Heart right ventricle (tissue), 16 donors: ENCODE measurements at regions not wholly inside any gene's neighbourhood (a gene's known extent, or its start where the extent isn't known, plus 50 kb on each side); places are given as distances from the start of the nearest gene placed in this dataset.

Source experiments
- ATAC-seq, 8 donors: fragments of 200-7000 bp; cut with Tn5 transposase; one replicate each; pipeline ENCODE4 v1.9.1; 2020; ENCODE audit warnings: mild to moderate bottlenecking in 8 of 8, moderate library complexity in 8 of 8, moderate number of reproducible peaks in 1 of 8
- DNase-seq, 2 donors: peaks; one replicate each; pipeline ENCODE4 v3.0.0-alpha.2; 2020
- H3K27ac ChIP-seq, 10 donors: fragments of 200-600 bp; sonication (generic) in 2 of 10; one replicate each; pipeline versions ENCODE4 v1.5.0 to v1.8.0; 2020 to 2022; ENCODE audit warnings: mild to moderate bottlenecking in 3 of 10
- H3K27me3 ChIP-seq, 7 donors: fragments of 200-600 bp; one replicate each; pipeline ENCODE4 v1.8.0; 2021 to 2022; ENCODE audit warnings: mild to moderate bottlenecking in 2 of 7
- H3K36me3 ChIP-seq, 9 donors: fragments of 200-600 bp; sonication (generic) in 1 of 9; one replicate each; pipeline versions ENCODE4 v1.5.0 to v1.8.0; 2020 to 2022; ENCODE audit warnings: mild to moderate bottlenecking in 2 of 9
- H3K4me1 ChIP-seq, 9 donors: fragments of 200-600 bp; sonication (generic) in 1 of 9; one replicate each; pipeline versions ENCODE4 v1.5.0 to v1.8.0; 2020 to 2022; ENCODE audit warnings: mild to moderate bottlenecking in 4 of 9
- H3K4me3 ChIP-seq, 10 donors: fragments of 200-600 bp; sonication (generic) in 2 of 10; one replicate each; pipeline versions ENCODE4 v1.5.0 to v1.8.0; 2020 to 2022; ENCODE audit warnings: mild to moderate bottlenecking in 7 of 10, moderate library complexity in 2 of 10
- H3K9me3 ChIP-seq, 11 donors: fragments of 200-600 bp in 10 of 11; sonication (generic) in 2 of 11; one replicate each; pipeline versions ENCODE4 v1.5.0 to v1.8.0; 2013 to 2022; ENCODE audit warnings: mild to moderate bottlenecking in 2 of 11, control low read depth in 1 of 11, moderate library complexity in 1 of 11
- CTCF ChIP-seq, 9 donors: fragments of 200-600 bp; sonication (generic) in 2 of 9; IDR thresholded peaks; one replicate each; pipeline versions ENCODE4 v1.5.0 to v1.8.0; 2021 to 2022; ENCODE audit warnings: antibody characterized with exemption in 9 of 9, mild to moderate bottlenecking in 5 of 9, moderate library complexity in 1 of 9
- WGBS, 2 donors: extraction: QIAGEN DNeasy Blood & Tissue Kit; methylation state at CpG; one replicate each; pipeline ENCODE4 v1.1.7; 2013; ENCODE audit warnings: inconsistent platforms in 1 of 2; 5-methylcytosine and 5-hydroxymethylcytosine counted together
- intact Hi-C, 10 donors: fragments of 100-400 bp; cut with DNase I; formaldehyde crosslinking; loops; one replicate each; pipeline versions ENCODE4 v1.11.1 to v1.14.2; 2022
- donor health status: Arrhythmogenic right ventricular cardiomyopathy.
- donor health status: ischemic (EF 13 %, LVEDD 7.1; RV severe dilation, severe dysfunction).
- donor health status: healthy with polysubstance abuse.
- donor health status: DM: no; HTN: yes; CAD: no.
- donor health status: DM: no; HTN: no; CAD: no.
- donor health status: ischemic (EF 25% LVEDD 6.9; RV normal size, moderate dysfunction).
- donor health status: ischemic (EF 25% LVEDD 5.7; RV mildly dilated, moderate dysfunction).
- donor health status: healthy.
- donor health status: DM: yes; HTN: yes; CAD: no.
- donor health status: Ischemic cardiomyopathy.
- donor health status: ischemic (EF 35%, LVEDD 5.7; RV mildly dilated, moderate dysfunction).
- donor health status: nonischemic (EF 11% LVEDD 7.7; RV severe dilation, severe dysfunction).
- donor health status: DM: yes; HTN: yes; CAD: no.
- donor health status: PGD.
- donor health status: ischemic (EF 29% LVEDD 5.4; RV normal size, mild dysfunction).
- donor health status: nonischemic (EF 23%, LVEDD 6.1; RV moderate dilation, normal function).

GRCh38 chr2:4066217-4066616 is 362.8 kb downstream of the DCDC2C start:
- H3K27ac ChIP-seq: no peak overlapping the region
- no peaks in the 10 kb centered on the region for H3K36me3 ChIP-seq
- intact Hi-C loops: no loop called here
- no peaks in the 10 kb centered on the region for H3K9me3 ChIP-seq
- no peak for TF ChIP-seq CTCF (IDR thresholded peaks at IDR 0.05)
- H3K4me1 ChIP-seq: no peaks in the 10 kb centered on the region
- ATAC-seq (no peak), DNase-seq (no peak)
- no peaks in the 10 kb centered on the region for H3K27me3 ChIP-seq
- H3K4me3 ChIP-seq: no peak overlapping the region
- 80 to 85% methylated on average over 4 of the region's 4 CpGs for WGBS, 2 donors

- H3K36me3 ChIP-seq: no peaks in the 10 kb centered on the region
- no peaks in the 10 kb centered on the region for H3K27me3 ChIP-seq
- WGBS, 2 donors: 70 to 82% methylated on average over 11 of the region's 11 CpGs
- no peaks in the 10 kb centered on the region for H3K4me1 ChIP-seq
- no peaks in the 10 kb centered on the region for H3K9me3 ChIP-seq
- no peak for DNase-seq
- no peak overlapping the region for H3K4me3 ChIP-seq
- TF ChIP-seq CTCF (IDR thresholded peaks at IDR 0.05): no peak
- H3K27ac ChIP-seq: no peak overlapping the region
- intact Hi-C loops: no loop called here
- no peak for ATAC-seq
These were observed 369.7 kb downstream of the DCDC2C start for GRCh38 chr2:4073026-4073569.

- H3K4me1 ChIP-seq: no peaks in the 10 kb centered on the region
- no peak overlapping the region for H3K4me3 ChIP-seq
- DNase-seq (no peak), ATAC-seq (no peak)
- intact Hi-C loops: no loop called here
- no peaks in the 10 kb centered on the region for H3K36me3 ChIP-seq
- 37% methylated on average over 3 of the region's 3 CpGs for WGBS, 2 donors
- no peak for TF ChIP-seq CTCF (IDR thresholded peaks at IDR 0.05)
- H3K9me3 ChIP-seq: peaks cover 0 to 10% (median 0%) of the 10 kb centered on the region in 11 donors
- H3K27me3 ChIP-seq: no peaks in the 10 kb centered on the region
- no peak overlapping the region for H3K27ac ChIP-seq
These were observed 373.6 kb downstream of the DCDC2C start for GRCh38 chr2:4077017-4077416.

GRCh38 chr2:4085186-4085585 is 381.8 kb downstream of the DCDC2C start:
- TF ChIP-seq CTCF (IDR thresholded peaks at IDR 0.05): no peak
- Histone ChIP-seq H3K9me3 (peaks cover 0 to 10% (median 0%) of the 10 kb centered on the region in 11 donors), H3K27ac (no peak overlapping the region), H3K36me3 (no peaks in the 10 kb centered on the region), H3K27me3 (no peaks in the 10 kb centered on the region), H3K4me3 (no peak overlapping the region), H3K4me1 (no peaks in the 10 kb centered on the region)
- no peak for ATAC-seq
- no peak for DNase-seq
- intact Hi-C loops: no loop called here
- WGBS, 2 donors: 65 to 66% methylated on average over 7 of the region's 7 CpGs
